ENCODE measurements at regions not wholly inside any gene's neighbourhood (a gene's known extent, or its start where the extent isn't known, plus 50 kb on each side); places are given as distances from the start of the nearest gene placed in this dataset.

DNA sequence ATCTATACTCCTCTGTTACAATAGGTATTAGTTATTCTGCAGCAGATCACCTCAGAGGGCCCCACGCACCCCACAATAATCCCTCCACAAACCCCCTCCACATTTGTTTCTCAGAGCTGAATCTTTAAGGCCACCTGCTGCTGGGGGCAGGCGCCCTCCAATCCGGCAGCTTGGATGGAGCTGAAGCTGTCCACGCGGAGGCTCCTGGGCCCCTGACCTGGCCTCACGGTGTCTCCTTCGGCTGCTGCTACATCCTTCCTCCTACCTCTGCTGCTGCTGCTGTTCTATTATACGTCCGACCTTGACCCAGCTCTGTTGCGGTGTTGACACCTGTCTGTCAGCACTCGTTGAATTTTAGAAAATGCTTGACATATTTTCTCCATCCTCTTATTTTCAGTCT lies 430.2 kb upstream of the ZFP42 start:
- TF ChIP-seq, protein P1, sequence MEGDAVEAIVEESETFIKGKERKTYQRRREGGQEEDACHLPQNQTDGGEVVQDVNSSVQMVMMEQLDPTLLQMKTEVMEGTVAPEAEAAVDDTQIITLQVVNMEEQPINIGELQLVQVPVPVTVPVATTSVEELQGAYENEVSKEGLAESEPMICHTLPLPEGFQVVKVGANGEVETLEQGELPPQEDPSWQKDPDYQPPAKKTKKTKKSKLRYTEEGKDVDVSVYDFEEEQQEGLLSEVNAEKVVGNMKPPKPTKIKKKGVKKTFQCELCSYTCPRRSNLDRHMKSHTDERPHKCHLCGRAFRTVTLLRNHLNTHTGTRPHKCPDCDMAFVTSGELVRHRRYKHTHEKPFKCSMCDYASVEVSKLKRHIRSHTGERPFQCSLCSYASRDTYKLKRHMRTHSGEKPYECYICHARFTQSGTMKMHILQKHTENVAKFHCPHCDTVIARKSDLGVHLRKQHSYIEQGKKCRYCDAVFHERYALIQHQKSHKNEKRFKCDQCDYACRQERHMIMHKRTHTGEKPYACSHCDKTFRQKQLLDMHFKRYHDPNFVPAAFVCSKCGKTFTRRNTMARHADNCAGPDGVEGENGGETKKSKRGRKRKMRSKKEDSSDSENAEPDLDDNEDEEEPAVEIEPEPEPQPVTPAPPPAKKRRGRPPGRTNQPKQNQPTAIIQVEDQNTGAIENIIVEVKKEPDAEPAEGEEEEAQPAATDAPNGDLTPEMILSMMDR (IDR thresholded peaks at IDR 0.05): no peak
- TF ChIP-seq POLR2A (IDR thresholded peaks at IDR 0.05): no peak
